Activated B cell treated with CpG ODN at 0.5 μM for 24 hours (primary cell): ENCODE measurements at regions not wholly inside any gene's neighbourhood (a gene's known extent, or its start where the extent isn't known, plus 50 kb on each side); places are given as distances from the start of the nearest gene placed in this dataset.

Experiments
- ATAC-seq: fragments of 200-7000 bp; cut with Tn5 transposase; one replicate; pipeline ENCODE4 v1.10.0; 2021; ENCODE audit warnings: low read depth, mild to moderate bottlenecking, moderate library complexity
- CTCF ChIA-PET: fragments of 350-600 bp; sonication (Branson Sonifier 250); formaldehyde crosslinking; loops from one replicate; lab custom pipeline; 2021; ENCODE audit warnings: antibody characterized with exemption; lab: Charles Lee
- POLR2A ChIA-PET: fragments of 350-600 bp; sonication (Branson Sonifier 250); formaldehyde crosslinking; loops from one replicate; lab custom pipeline; 2021; ENCODE audit warnings: antibody characterized with exemption; lab: Charles Lee
- DNase-seq: peaks from one replicate; pipeline ENCODE4 v3.0.0; 2022
- H3K27ac Mint-ChIP-seq: one replicate; pipeline ENCODE4 v1.8.0; 2020; ENCODE audit warnings: mixed read lengths
- H3K27me3 Mint-ChIP-seq: one replicate; pipeline ENCODE4 v1.8.0; 2021; ENCODE audit warnings: mixed read lengths
- H3K36me3 Mint-ChIP-seq: one replicate; pipeline ENCODE4 v1.8.0; 2021; ENCODE audit warnings: low read depth, mixed read lengths
- H3K4me1 Mint-ChIP-seq: one replicate; pipeline ENCODE4 v1.8.0; 2021; ENCODE audit warnings: mixed read lengths
- H3K4me3 Mint-ChIP-seq: one replicate; pipeline ENCODE4 v1.8.0; 2020; ENCODE audit warnings: mild to moderate bottlenecking, mixed read lengths
- H3K9me3 Mint-ChIP-seq: one replicate; pipeline ENCODE4 v1.8.0; 2020; ENCODE audit warnings: mixed read lengths
- intact Hi-C: fragments of 100-400 bp; cut with micrococcal nuclease; formaldehyde crosslinking; loops from one replicate; pipeline ENCODE4 v1.15.1; 2024
- TF ChIP-seq, protein P1 (sequence below): fragments of 200-600 bp; IDR thresholded peaks from one replicate; pipeline ENCODE4 v1.8.0; 2022; ENCODE audit warnings: antibody characterized with exemption, mild to moderate bottlenecking

DNA sequence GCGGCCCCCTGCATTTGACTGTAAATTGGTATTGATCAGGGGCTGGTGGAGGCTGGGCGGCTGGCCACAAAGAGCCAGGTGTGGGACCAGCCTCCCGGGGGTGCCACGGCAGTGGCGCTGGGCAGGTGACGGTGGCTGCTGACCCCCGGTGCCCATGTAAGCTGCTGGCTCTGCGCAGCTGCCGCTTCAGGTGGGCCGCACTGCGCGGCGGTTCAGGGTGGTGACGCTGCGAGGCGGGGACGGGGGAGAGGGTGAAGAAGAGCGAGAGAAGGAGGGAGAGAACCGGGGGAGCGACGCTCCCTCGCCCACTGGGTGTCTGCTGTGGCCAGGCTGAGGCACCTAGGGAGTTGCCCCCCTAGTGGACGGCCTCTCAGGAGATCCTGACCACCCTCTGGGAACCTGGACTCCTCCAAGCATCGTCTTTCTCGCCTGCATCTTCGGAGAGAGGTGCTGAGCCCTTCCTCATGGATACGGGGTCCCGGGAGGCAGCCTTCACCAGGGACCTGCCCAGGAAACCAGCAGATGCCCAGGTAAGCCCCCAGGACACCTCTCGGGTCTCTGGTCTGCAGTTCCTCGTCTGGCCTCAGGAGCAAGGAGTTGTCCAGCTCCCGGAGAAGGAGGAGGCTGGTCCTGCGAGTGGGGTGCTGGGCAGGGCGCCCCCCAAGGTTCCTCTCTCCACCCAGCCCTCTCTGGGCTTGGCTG, 77.5 kb upstream of the GATA5 start:
- TF ChIP-seq, protein P1, sequence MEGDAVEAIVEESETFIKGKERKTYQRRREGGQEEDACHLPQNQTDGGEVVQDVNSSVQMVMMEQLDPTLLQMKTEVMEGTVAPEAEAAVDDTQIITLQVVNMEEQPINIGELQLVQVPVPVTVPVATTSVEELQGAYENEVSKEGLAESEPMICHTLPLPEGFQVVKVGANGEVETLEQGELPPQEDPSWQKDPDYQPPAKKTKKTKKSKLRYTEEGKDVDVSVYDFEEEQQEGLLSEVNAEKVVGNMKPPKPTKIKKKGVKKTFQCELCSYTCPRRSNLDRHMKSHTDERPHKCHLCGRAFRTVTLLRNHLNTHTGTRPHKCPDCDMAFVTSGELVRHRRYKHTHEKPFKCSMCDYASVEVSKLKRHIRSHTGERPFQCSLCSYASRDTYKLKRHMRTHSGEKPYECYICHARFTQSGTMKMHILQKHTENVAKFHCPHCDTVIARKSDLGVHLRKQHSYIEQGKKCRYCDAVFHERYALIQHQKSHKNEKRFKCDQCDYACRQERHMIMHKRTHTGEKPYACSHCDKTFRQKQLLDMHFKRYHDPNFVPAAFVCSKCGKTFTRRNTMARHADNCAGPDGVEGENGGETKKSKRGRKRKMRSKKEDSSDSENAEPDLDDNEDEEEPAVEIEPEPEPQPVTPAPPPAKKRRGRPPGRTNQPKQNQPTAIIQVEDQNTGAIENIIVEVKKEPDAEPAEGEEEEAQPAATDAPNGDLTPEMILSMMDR, result no peak
- DNase-seq (no peak), ATAC-seq (no peak)
- Mint-ChIP-seq H3K9me3 (no peaks in the 10 kb centered on the region), H3K27me3 (peaks cover 28% of the 10 kb centered on the region), H3K4me1 (peaks cover 9% of the 10 kb centered on the region), H3K27ac (no peak overlapping the region), H3K36me3 (no peaks in the 10 kb centered on the region), H3K4me3 (no peak overlapping the region)
- CTCF ChIA-PET, result no interaction called here
- intact Hi-C loops, result no loop called here
- POLR2A ChIA-PET, result no interaction called here

DNA sequence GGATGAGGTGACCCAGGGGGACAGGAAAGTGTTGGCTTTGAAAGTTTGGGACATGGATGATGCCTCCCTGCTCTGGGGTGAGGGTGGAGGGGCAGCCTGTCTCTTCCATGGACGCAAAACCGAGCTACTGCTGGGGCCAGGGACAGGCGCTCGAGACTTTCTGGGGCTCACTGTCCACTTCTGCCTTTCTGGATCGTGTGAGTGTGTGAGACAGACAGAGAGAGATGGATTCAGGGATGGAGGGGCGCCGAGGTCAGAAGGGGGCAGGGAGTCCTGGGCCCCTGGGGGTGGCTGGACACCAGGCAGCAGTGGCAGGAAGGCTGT, 78.0 kb upstream of the GATA5 start:
- no peak overlapping the region for H3K27ac Mint-ChIP-seq
- POLR2A ChIA-PET, result no interaction called here
- H3K9me3 Mint-ChIP-seq, result no peaks in the 10 kb centered on the region
- DNase-seq, result no peak
- H3K4me1 Mint-ChIP-seq, result peaks cover 9% of the 10 kb centered on the region
- no peaks in the 10 kb centered on the region for H3K36me3 Mint-ChIP-seq
- intact Hi-C loops, result no loop called here
- CTCF ChIA-PET, result no interaction called here
- no peak overlapping the region for H3K4me3 Mint-ChIP-seq
- ATAC-seq, result no peak
- peaks cover 26% of the 10 kb centered on the region for H3K27me3 Mint-ChIP-seq
- TF ChIP-seq, protein P1, result no peak

DNA sequence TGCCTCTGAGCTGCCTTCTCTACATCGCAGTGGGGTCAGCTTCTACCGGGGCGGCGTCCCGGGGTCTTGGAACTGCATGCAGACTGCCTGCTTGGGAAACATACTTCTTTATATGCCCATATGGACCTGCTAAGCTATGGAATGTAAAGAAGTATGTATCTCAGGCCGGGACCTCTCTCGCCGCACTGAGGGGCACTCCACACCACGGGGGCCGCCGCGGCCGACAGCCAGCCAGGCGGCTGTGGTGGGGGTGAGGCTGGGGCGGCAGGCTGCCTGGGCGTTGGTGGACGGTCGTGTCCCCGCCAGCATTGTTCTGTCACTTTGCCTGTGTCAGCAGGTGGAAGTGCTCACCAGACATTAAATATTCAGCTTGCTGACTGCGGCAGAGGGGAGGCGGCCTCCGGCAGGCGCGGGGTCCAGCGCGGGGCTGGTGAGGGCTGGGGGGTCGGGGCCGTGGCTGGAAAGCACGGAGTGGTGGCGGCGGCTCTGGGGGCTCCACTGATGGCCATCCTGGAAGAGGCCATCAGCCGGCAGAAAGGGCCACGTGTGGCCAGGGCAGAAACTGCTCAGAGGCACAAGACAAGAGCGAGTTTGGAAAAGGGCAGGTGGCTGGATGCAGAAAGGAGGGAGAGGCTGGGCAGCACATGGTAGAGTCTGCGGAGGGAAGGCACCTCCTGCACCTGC, 78.6 kb upstream of the GATA5 start:
- Mint-ChIP-seq H3K27ac (no peak overlapping the region), H3K9me3 (no peaks in the 10 kb centered on the region), H3K36me3 (no peaks in the 10 kb centered on the region), H3K27me3 (peaks cover 23% of the 10 kb centered on the region), H3K4me3 (no peak overlapping the region), H3K4me1 (peaks cover 9% of the 10 kb centered on the region)
- TF ChIP-seq, protein P1, result no peak
- CTCF ChIA-PET, result no interaction called here
- intact Hi-C loops, result no loop called here
- ATAC-seq (no peak), DNase-seq (no peak)
- POLR2A ChIA-PET, result no interaction called here

DNA sequence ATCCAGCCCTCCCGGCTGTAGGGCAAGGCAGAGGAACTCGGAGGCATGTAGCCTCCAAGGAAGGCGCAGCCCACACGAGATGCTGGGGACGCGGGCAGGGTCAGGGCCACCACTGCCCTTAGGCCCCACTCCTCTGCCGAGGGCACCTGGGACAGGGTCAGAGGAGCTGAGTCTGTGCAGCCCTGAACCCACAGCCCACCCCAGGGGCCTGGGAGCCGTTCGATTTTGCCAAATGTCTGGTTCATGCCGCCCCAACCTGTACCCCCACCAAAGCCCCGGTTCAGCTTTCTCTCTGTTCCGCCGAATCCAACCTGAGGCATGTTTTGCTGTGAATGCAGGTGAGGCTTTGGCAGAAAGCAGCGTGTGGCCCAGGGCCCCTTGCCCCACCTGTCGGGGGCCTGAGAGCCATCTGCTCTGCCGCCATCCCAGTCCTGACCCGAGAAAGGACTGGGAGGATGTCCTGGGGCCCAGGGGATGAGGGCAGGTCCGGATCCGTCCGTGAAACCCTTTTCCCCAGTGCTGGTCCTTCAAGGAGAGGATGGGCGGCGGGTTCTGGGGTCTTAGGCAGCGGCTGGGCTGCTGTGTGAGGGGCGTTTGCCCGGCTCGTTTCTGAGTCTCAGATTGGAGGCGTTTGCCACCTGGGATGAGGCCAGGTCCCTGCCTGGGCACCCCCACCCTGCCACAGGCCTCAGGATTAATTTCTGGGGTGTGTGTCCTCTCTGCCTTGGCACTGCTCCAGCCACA, 79.3 kb upstream of the GATA5 start:
- Mint-ChIP-seq H3K27ac (no peak overlapping the region), H3K36me3 (no peaks in the 10 kb centered on the region), H3K4me3 (no peak overlapping the region), H3K9me3 (no peaks in the 10 kb centered on the region), H3K27me3 (peaks cover 22% of the 10 kb centered on the region), H3K4me1 (peaks cover 9% of the 10 kb centered on the region)
- DNase-seq (no peak), ATAC-seq (no peak)
- intact Hi-C loops, result no loop called here
- TF ChIP-seq, protein P1, result no peak
- ChIA-PET CTCF (no interaction called here), POLR2A (no interaction called here)
